Erythroblast (primary cell): ENCODE measurements at regions not wholly inside any gene's neighbourhood (a gene's known extent, or its start where the extent isn't known, plus 50 kb on each side); places are given as distances from the start of the nearest gene placed in this dataset.

Source experiments
- GATA1 ChIP-seq: IDR thresholded peaks from 2 replicates; pipeline ENCODE4 v1.6.1; 2011; ENCODE audit warnings: low read depth, mild to moderate bottlenecking, control low read depth, low read length, moderate library complexity
- POLR2A ChIP-seq: IDR thresholded peaks from 2 replicates; pipeline ENCODE4 v1.6.1; 2011; ENCODE audit warnings: mild to moderate bottlenecking, low read length

DNA sequence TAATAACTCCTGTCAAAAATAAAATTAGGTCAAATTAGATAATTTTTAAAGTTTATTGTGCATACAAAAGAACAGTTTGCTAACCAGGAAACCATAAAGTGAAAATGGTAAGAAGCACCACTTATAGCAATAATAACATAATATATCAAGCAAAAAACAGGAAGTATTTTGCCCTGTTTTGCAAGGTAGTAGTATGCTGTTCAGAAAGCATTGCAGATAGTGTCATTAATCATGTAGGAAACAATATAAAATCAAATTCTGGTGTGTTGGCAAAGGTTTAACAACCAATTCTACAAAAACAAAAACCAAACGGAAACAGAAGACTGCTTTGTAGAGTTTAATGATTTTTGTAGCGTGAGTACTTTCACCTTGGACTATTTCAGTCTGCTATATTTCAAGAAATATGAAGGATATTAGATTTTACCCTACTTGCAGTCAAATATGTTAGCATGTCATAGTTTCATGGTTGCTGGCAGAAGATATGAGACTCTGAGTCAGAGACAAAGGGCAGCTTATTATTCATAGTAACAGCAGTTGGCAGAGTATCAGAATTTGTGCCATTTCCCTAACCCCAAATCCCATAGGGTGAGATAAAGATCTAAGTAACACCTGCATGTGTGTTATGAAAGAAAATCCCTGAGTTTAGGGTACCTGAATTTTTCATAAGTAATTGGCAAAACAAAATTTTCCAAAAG lies 729.0 kb upstream of the BRINP3 start:
- TF ChIP-seq POLR2A: no peak
- TF ChIP-seq GATA1: no peak
